Adrenal gland (tissue), 9 donors: ENCODE measurements at regions not wholly inside any gene's neighbourhood (a gene's known extent, or its start where the extent isn't known, plus 50 kb on each side); places are given as distances from the start of the nearest gene placed in this dataset.

Experiments used
- DNase-seq, 7 donors: peaks; one replicate each; pipeline ENCODE4 v3.0.0-alpha.2; 2019 to 2020
- H3K27ac ChIP-seq, 5 donors: fragments of 200-600 bp; sonication (generic) in 4 of 5; 1 replicate in 3 of 5; 2 replicates in 2 of 5; pipeline versions ENCODE4 v1.5.1 to v1.8.0; 2016 to 2020; ENCODE audit warnings: mild to moderate bottlenecking in 1 of 5
- H3K27me3 ChIP-seq: fragments of 200-600 bp; 2 replicates; pipeline ENCODE4 v1.8.0; 2021
- H3K36me3 ChIP-seq, 2 donors: fragments of 200-600 bp; replicated peaks in 1 of 2; 1 replicate in 1 of 2; 2 replicates in 1 of 2; pipeline versions ENCODE4 v1.5.1 to v1.8.0; 2018 to 2022
- H3K4me1 ChIP-seq, 2 donors: fragments of 200-600 bp; replicated peaks in 1 of 2; 1 replicate in 1 of 2; 2 replicates in 1 of 2; pipeline versions ENCODE4 v1.5.1 to v1.8.0; 2018 to 2021
- H3K4me3 ChIP-seq, 4 donors: fragments of 200-600 bp; sonication (generic) in 3 of 4; one replicate each; pipeline ENCODE4 v1.5.1; 2016 to 2018
- H3K9me3 ChIP-seq, 3 donors: fragments of 200-600 bp; sonication (generic) in 1 of 3; replicated peaks in 1 of 3; 1 replicate in 2 of 3; 2 replicates in 1 of 3; pipeline versions ENCODE4 v1.5.1 to v1.8.0; 2016 to 2021
- CTCF ChIP-seq, 6 experiments: fragments of 450-650 bp in 4 of 6; fragments of 200-600 bp in 2 of 6; sonication (generic) in 1 of 6; IDR thresholded peaks; 1 replicate in 5 of 6; 2 replicates in 1 of 6; pipeline versions ENCODE4 v1.5.1 to v1.8.0; 2016 to 2021; ENCODE audit warnings: antibody characterized with exemption in 6 of 6, mild to moderate bottlenecking in 2 of 6, moderate library complexity in 1 of 6
- POLR2A ChIP-seq, 2 donors: fragments of 450-650 bp; IDR thresholded peaks; one replicate each; pipeline ENCODE4 v1.6.1; 2017; ENCODE audit warnings: antibody characterized with exemption in 2 of 2, mild to moderate bottlenecking in 2 of 2, moderate library complexity in 1 of 2
- WGBS, 4 donors: extraction: QIAGEN DNeasy Blood & Tissue Kit in 2 of 4; methylation state at CpG; one replicate each; pipeline versions ENCODE4 v1.1.5 to v1.1.7; 2013 to 2017; 5-methylcytosine and 5-hydroxymethylcytosine counted together
- intact Hi-C, 2 donors: fragments of 100-400 bp; cut with DNase I; formaldehyde crosslinking; loops; one replicate each; pipeline versions ENCODE4 v1.14.1 to v1.15.0; 2022 to 2023
- donor health status: healthy with polysubstance abuse.
- donor health status: Bipolar disorder and iron deficiency.
- donor health status: DM: yes; HTN: yes; CAD: no.
- donor health status: DM: no; HTN: no; CAD: no.
- donor health status: DM: no; HTN: no; CAD: no.

- Histone ChIP-seq H3K27ac (no peak overlapping the region), H3K9me3 (no peaks in the 10 kb centered on the region), H3K27me3 (no peaks in the 10 kb centered on the region), H3K36me3 (no peaks in the 10 kb centered on the region), H3K4me3 (no peak overlapping the region), H3K4me1 (no peaks in the 10 kb centered on the region)
- WGBS, 4 donors, result 47 to 70% (median 57%) methylated on average over 1 of the region's 1 CpG
- intact Hi-C loops, result no loop called here
- no peak for DNase-seq
- TF ChIP-seq POLR2A (IDR thresholded peaks at IDR 0.05), result no peak
- TF ChIP-seq CTCF (IDR thresholded peaks at IDR 0.05), result no peak
Measured at GRCh38 chr18:34283506-34283905, 58.8 kb upstream of the NOL4 start.

GRCh38 chr18:34287825-34288224 lies 63.1 kb upstream of the NOL4 start:
- Histone ChIP-seq H3K4me3 (no peak overlapping the region), H3K9me3 (no peaks in the 10 kb centered on the region), H3K27me3 (no peaks in the 10 kb centered on the region), H3K27ac (no peak overlapping the region), H3K36me3 (no peaks in the 10 kb centered on the region), H3K4me1 (no peaks in the 10 kb centered on the region)
- intact Hi-C loops, result no loop called here
- no peak for TF ChIP-seq POLR2A (IDR thresholded peaks at IDR 0.05)
- no peak for DNase-seq

GRCh38 chr18:34292594-34292993 lies 67.9 kb upstream of the NOL4 start:
- intact Hi-C loops, result no loop called here
- no peak for TF ChIP-seq CTCF (IDR thresholded peaks at IDR 0.05)
- no peak for TF ChIP-seq POLR2A (IDR thresholded peaks at IDR 0.05)

GRCh38 chr18:34297287-34297686 lies 72.6 kb upstream of the NOL4 start:
- no peak for DNase-seq
- Histone ChIP-seq H3K4me1 (no peaks in the 10 kb centered on the region), H3K9me3 (no peaks in the 10 kb centered on the region), H3K27ac (no peak overlapping the region), H3K27me3 (no peaks in the 10 kb centered on the region), H3K36me3 (no peaks in the 10 kb centered on the region), H3K4me3 (no peak overlapping the region)
- TF ChIP-seq CTCF (IDR thresholded peaks at IDR 0.05) (no peak), POLR2A (IDR thresholded peaks at IDR 0.05) (no peak)
- intact Hi-C loops, result no loop called here

More at GRCh38 chr18:34292594-34292993, 67.9 kb upstream of the NOL4 start:
- Histone ChIP-seq H3K9me3 (no peaks in the 10 kb centered on the region), H3K4me3 (no peak overlapping the region), H3K4me1 (no peaks in the 10 kb centered on the region), H3K36me3 (no peaks in the 10 kb centered on the region), H3K27me3 (no peaks in the 10 kb centered on the region), H3K27ac (no peak overlapping the region)
- DNase-seq, result no peak
- 47 to 56% (median 51%) methylated on average over 2 of the region's 2 CpGs for WGBS, 4 donors

GRCh38 chr18:34299828-34300227 lies 75.1 kb upstream of the NOL4 start:
- Histone ChIP-seq H3K4me3 (no peak overlapping the region), H3K27ac (no peak overlapping the region), H3K9me3 (peaks cover 0 to 3% (median 0%) of the 10 kb centered on the region in 3 donors), H3K27me3 (no peaks in the 10 kb centered on the region), H3K36me3 (no peaks in the 10 kb centered on the region), H3K4me1 (no peaks in the 10 kb centered on the region)
- intact Hi-C loops, result no loop called here
- DNase-seq, result no peak
- TF ChIP-seq CTCF (IDR thresholded peaks at IDR 0.05) (no peak), POLR2A (IDR thresholded peaks at IDR 0.05) (no peak)
- WGBS, 4 donors, result 68 to 73% (median 71%) methylated on average over 3 of the region's 3 CpGs
